Astrocyte of the cerebellum (primary cell): ENCODE measurements at regions not wholly inside any gene's neighbourhood (a gene's known extent, or its start where the extent isn't known, plus 50 kb on each side); places are given as distances from the start of the nearest gene placed in this dataset.

ENCODE experiments used
- DNase-seq: peaks from one replicate; pipeline ENCODE4 v3.0.0-alpha.2; 2011; ENCODE audit warnings: low read depth
- H3K4me3 ChIP-seq: 2 replicates; pipeline ENCODE4 v1.5.1; 2011; ENCODE audit warnings: mild to moderate bottlenecking, low read depth, low read length, moderate library complexity
- in situ Hi-C: cut with HindIII; loops from 2 replicates; pipeline ENCODE4 v1.10.0; 2017; ENCODE audit warnings: low sequenced_read_pairs
- TF ChIP-seq, protein P1 (sequence below): IDR thresholded peaks from 2 replicates; pipeline ENCODE4 v1.5.1; 2012; ENCODE audit warnings: low read length, low read depth, moderate library complexity, mild to moderate bottlenecking; ENCODE audit errors: missing control alignments

DNA sequence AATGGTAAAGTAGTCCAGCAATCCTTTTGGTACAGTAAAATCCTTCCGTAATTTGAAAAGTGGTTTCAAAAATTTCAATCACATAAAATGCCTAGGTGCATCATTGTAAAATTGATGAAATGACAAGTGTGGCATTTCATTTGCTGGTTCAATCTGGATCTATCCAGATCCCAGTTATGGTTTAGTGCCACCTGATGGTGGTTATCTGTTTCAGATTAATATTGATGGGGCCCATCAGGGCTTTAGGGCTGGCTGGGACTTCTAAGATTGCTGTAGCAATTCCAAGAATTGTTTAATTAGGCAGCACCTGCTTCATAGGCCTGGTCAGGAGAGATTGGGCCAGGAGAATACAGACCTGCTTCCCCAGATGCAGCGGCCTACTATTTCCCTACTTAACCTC, 55.5 kb upstream of the PIK3C3 start:
- DNase-seq: no peak
- in situ Hi-C loops: no loop called here
- TF ChIP-seq, protein P1, sequence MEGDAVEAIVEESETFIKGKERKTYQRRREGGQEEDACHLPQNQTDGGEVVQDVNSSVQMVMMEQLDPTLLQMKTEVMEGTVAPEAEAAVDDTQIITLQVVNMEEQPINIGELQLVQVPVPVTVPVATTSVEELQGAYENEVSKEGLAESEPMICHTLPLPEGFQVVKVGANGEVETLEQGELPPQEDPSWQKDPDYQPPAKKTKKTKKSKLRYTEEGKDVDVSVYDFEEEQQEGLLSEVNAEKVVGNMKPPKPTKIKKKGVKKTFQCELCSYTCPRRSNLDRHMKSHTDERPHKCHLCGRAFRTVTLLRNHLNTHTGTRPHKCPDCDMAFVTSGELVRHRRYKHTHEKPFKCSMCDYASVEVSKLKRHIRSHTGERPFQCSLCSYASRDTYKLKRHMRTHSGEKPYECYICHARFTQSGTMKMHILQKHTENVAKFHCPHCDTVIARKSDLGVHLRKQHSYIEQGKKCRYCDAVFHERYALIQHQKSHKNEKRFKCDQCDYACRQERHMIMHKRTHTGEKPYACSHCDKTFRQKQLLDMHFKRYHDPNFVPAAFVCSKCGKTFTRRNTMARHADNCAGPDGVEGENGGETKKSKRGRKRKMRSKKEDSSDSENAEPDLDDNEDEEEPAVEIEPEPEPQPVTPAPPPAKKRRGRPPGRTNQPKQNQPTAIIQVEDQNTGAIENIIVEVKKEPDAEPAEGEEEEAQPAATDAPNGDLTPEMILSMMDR: no peak
- no peak overlapping the region for H3K4me3 ChIP-seq

DNA sequence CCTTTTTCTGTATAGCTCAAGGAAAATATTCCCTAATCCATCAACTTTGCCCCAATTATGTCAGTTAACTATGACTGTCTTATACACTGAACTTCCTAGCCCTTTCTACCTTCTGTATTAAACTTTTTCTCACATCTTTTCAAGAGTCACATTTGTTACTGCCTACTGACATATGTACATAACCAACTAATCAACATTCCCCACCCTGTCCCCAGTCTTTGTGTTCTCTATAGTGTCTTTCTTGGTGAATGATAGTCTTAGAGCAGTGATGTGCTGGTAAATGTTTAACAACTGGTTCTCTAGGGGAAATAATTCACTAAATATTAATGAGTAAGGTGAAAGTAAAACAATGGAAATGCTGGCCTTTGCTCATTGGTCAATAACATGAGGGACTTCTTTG, 61.6 kb upstream of the PIK3C3 start:
- in situ Hi-C loops: no loop called here
- TF ChIP-seq, protein P1: no peak
- H3K4me3 ChIP-seq: no peak overlapping the region
- DNase-seq: no peak

DNA sequence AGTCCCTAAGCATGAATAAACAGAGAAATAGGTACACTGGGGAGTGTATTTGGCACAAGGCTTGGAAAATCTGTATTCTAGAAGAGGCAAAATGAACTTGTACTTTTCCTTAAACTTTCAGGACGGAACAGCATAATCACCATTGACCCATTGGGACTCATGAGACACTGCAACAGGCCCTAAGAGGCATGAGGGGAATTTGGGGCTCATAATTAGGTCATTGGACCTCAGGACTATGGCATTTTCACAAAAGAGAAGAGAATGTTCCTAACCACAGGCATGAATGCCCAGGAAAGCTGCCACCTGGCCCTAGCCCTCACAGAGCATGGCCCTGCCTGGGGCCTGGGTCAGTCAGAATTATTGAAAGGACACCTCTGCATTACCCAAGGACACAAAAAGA, 67.9 kb upstream of the PIK3C3 start:
- in situ Hi-C loops: no loop called here
- no peak overlapping the region for H3K4me3 ChIP-seq
- TF ChIP-seq, protein P1: no peak
- no peak for DNase-seq

DNA sequence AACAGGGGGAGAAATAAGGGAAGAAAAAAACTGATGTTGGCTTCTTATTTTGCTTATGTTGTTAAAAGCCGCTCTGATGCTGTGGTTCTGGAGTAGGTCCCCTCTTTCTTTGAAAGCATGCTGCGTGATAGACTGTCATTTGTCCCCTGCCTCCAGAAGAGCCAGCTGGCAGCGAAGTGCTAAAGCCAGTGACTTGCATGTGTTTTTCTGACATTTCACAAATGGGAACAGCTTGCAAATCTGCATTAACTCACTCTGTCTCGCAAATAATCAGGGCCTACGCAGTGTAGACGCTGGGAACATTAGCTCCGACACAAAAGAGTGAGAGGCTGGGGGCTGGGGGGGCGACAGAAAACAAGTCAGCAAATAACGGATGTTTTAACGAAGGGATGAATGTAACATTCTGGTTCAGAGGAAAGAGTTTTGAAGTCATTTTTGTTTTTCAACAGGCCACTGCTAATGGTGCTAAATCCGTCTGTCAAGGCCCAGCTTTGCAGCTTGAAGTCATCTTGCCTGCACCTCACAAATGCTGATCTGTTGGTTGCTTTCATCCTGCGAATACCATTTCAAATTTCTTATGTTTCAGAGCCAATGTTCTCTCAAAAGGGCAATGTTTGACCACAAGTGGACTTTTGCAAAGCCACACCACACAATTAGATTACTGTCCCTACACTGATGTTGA, 68.8 kb upstream of the PIK3C3 start:
- in situ Hi-C loops: no loop called here
- no peak for DNase-seq
- H3K4me3 ChIP-seq: no peak overlapping the region
- TF ChIP-seq, protein P1: no peak

DNA sequence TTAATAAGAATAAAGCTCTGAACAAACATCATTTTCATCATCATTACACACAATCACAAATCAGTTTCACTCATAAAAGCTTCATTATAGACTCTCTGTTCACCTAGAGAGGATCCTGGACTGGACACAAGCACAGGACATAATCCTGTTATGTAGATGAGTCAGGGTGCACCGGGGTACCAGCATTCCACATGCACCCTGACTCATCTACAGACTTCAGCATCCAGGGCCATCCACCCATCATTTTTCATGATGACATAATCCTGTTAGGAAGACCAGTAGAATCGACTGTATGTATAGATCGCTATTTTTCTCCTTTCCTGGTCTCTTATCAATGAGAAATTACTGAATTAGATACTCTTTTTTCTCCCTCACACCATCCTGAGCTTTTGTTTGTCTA, 73.7 kb upstream of the PIK3C3 start:
- TF ChIP-seq, protein P1: no peak
- in situ Hi-C loops: no loop called here

DNA sequence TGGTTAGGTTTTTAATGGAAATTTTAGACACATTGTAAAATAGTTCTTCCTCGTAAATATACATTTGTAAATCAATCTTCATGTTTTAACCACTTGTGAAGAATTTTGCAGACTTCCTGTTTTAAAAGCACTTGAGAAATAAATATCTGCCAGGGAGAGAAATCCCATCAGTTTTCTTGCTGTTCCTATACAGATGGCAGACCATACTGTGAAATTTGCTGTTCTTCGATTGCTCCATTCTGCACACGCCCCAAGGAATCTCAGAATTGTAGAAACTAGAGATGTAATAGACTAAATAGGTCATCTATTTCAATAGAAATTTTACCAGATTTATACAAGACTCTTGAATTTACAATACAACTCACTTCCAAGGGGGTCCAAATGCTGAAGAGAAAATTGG, 75.8 kb upstream of the PIK3C3 start:
- no peak for DNase-seq
- TF ChIP-seq, protein P1: no peak
- in situ Hi-C loops: no loop called here
- H3K4me3 ChIP-seq: no peak overlapping the region

More for the DNA sequence above, 73.7 kb upstream of the PIK3C3 start:
- no peak overlapping the region for H3K4me3 ChIP-seq
- DNase-seq: no peak
